GM21786 (cell line): ENCODE measurements at regions not wholly inside any gene's neighbourhood (a gene's known extent, or its start where the extent isn't known, plus 50 kb on each side); places are given as distances from the start of the nearest gene placed in this dataset.

Experiments used
- ATAC-seq: cut with Tn5 transposase; IDR thresholded peaks from one replicate; pipeline ENCODE4 v1.9.1; 2021; ENCODE audit not compliant: unreplicated experiment

GRCh38 chr16:80144191-80144590 is 396.6 kb upstream of the DYNLRB2 start:
- ATAC-seq: peak; percentile 98

GRCh38 chr16:80142940-80143339 is 397.9 kb upstream of the DYNLRB2 start:
- no peak for ATAC-seq

- ATAC-seq: no peak
These were observed 398.5 kb upstream of the DYNLRB2 start for GRCh38 chr16:80142281-80142680.

- ATAC-seq: no peak
These were observed 411.0 kb upstream of the DYNLRB2 start for GRCh38 chr16:80129791-80130190.

GRCh38 chr16:80125677-80126076 is 415.1 kb upstream of the DYNLRB2 start:
- ATAC-seq: no peak

GRCh38 chr16:80123189-80123588 is 417.6 kb upstream of the DYNLRB2 start:
- no peak for ATAC-seq

- no peak for ATAC-seq
These were observed 418.7 kb upstream of the DYNLRB2 start for GRCh38 chr16:80122115-80122514.

- ATAC-seq: no peak
These were observed 419.3 kb upstream of the DYNLRB2 start for GRCh38 chr16:80121522-80121909.

- ATAC-seq: no peak
These were observed 419.8 kb upstream of the DYNLRB2 start for GRCh38 chr16:80120899-80121521.

- no peak for ATAC-seq
These were observed 423.1 kb upstream of the DYNLRB2 start for GRCh38 chr16:80117556-80118130.

GRCh38 chr16:80116711-80117110 is 424.1 kb upstream of the DYNLRB2 start:
- no peak for ATAC-seq

GRCh38 chr16:80114699-80115098 is 426.1 kb upstream of the DYNLRB2 start:
- no peak for ATAC-seq

- ATAC-seq: no peak
These were observed 426.8 kb upstream of the DYNLRB2 start for GRCh38 chr16:80113873-80114574.

GRCh38 chr16:80109581-80109980 is 431.2 kb upstream of the DYNLRB2 start:
- no peak for ATAC-seq

GRCh38 chr16:80107900-80108299 is 432.9 kb upstream of the DYNLRB2 start:
- no peak for ATAC-seq

- no peak for ATAC-seq
These were observed 435.0 kb upstream of the DYNLRB2 start for GRCh38 chr16:80105751-80106150.

- ATAC-seq: no peak
These were observed 435.6 kb upstream of the DYNLRB2 start for GRCh38 chr16:80105160-80105559.

- ATAC-seq: no peak
These were observed 436.4 kb upstream of the DYNLRB2 start for GRCh38 chr16:80104401-80104800.

GRCh38 chr16:80103463-80103862 is 437.3 kb upstream of the DYNLRB2 start:
- no peak for ATAC-seq

- ATAC-seq: no peak
These were observed 439.8 kb upstream of the DYNLRB2 start for GRCh38 chr16:80100846-80101451.

GRCh38 chr16:80100186-80100585 is 440.6 kb upstream of the DYNLRB2 start:
- ATAC-seq: no peak

- no peak for ATAC-seq
These were observed 443.7 kb upstream of the DYNLRB2 start for GRCh38 chr16:80097098-80097497.
